ENCODE measurements at regions not wholly inside any gene's neighbourhood (a gene's known extent, or its start where the extent isn't known, plus 50 kb on each side); places are given as distances from the start of the nearest gene placed in this dataset.

GRCh38 chr7:68684996-68685395 is 913.3 kb upstream of the AUTS2 start:
- no peak for TF ChIP-seq EZH2 (IDR thresholded peaks at IDR 0.05; ENCODE audit: borderline replicate concordance, low read depth, low read length, poor library complexity, severe bottlenecking)
- no peak for TF ChIP-seq CTCF (conservative IDR thresholded peaks at IDR 0.05; ENCODE audit: low read depth, low read length)

All from A673 (cell line).